ENCODE measurements at regions not wholly inside any gene's neighbourhood (a gene's known extent, or its start where the extent isn't known, plus 50 kb on each side); places are given as distances from the start of the nearest gene placed in this dataset.

DNA sequence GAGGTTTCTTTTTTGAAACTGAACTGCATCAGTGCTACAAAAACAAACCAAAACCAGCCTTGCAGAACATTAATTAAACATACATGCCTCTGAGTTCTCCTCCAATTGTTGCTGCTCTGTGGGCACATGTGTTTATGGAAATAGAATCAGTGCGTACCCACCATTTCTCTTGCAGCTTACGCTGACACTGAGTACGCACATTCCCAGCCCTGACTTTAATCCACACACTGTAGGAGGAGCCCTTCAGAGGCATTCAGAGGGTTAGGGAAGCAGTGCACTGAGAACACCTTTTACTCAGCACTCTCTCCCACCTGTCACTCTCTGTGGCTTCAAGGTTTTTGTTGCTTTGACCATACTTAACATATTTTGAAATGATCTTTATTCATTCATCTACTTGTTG lies 250.5 kb upstream of the PWP1 start:
- TF ChIP-seq, protein P1, sequence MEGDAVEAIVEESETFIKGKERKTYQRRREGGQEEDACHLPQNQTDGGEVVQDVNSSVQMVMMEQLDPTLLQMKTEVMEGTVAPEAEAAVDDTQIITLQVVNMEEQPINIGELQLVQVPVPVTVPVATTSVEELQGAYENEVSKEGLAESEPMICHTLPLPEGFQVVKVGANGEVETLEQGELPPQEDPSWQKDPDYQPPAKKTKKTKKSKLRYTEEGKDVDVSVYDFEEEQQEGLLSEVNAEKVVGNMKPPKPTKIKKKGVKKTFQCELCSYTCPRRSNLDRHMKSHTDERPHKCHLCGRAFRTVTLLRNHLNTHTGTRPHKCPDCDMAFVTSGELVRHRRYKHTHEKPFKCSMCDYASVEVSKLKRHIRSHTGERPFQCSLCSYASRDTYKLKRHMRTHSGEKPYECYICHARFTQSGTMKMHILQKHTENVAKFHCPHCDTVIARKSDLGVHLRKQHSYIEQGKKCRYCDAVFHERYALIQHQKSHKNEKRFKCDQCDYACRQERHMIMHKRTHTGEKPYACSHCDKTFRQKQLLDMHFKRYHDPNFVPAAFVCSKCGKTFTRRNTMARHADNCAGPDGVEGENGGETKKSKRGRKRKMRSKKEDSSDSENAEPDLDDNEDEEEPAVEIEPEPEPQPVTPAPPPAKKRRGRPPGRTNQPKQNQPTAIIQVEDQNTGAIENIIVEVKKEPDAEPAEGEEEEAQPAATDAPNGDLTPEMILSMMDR (IDR thresholded peaks at IDR 0.05; ENCODE audit: insufficient read depth, missing control alignments), result no peak
- FAIRE-seq, result no peak
- DNase-seq (ENCODE audit: insufficient read length, low spot score), result no peak

DNA sequence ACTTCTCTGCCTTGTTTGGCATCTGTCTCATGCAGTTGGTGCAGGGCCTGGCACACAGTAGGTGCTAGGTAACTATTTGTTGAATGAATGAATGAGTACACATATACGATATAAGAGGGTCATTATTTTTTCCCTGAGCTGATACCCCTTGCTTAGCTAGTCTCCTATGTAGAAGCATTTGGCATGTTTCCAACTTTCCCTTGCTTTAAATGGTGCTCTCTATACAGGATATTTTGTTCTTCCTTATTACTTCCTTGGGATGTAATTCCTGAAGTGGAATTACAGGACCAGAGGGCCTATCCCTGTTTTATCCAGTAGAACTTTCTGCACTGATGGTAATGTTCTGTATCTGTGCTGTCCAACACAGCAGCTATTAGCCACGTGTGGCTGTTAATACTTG lies 250.1 kb upstream of the PWP1 start:
- FAIRE-seq (no peak), DNase-seq (ENCODE audit: insufficient read length, low spot score) (no peak)
- TF ChIP-seq, protein P1 (IDR thresholded peaks at IDR 0.05; ENCODE audit: insufficient read depth, missing control alignments), result no peak

DNA sequence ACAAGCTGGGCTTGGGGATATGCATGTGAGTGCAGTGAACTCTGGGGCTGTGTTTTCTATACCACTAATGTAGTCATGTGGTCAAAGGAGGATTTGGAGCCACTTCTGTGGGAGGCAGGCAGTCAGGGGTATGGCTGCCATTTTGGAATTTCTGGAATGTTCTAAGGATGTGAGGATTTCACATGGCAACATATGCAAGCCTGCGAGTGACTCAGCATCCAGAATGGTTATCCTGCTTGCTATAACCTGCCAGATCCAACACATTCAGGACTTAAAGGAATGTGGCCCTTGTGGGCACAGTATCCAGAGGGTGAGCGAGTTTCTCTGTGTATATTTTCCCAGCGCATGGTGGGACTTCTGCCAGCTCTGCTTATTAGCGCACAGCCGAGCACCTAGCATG lies 249.2 kb upstream of the PWP1 start:
- no peak for DNase-seq (ENCODE audit: insufficient read length, low spot score)
- no peak for FAIRE-seq
- TF ChIP-seq, protein P1 (IDR thresholded peaks at IDR 0.05; ENCODE audit: insufficient read depth, missing control alignments), result no peak

DNA sequence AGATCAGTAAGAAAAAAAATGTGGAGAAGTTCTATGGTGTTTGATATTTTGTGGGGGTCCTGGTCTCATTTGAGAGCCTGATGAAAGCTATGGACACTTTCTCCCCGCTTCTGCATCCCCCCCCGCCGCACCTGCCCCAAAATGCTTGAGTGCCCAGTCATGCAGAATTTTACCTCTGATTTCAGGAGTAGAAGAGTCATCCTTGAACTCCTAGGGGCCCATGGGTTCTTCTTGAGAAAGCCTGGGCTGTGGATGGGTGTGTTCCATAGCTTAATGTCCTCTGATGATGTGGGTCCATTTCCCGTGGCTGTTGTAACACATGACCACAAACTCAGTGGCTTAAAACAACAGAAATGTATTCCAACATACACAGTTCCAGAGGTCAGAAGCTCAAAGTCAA lies 248.8 kb upstream of the PWP1 start:
- DNase-seq (ENCODE audit: insufficient read length, low spot score) (no peak), FAIRE-seq (no peak)
- TF ChIP-seq, protein P1 (IDR thresholded peaks at IDR 0.05; ENCODE audit: insufficient read depth, missing control alignments), result no peak

DNA sequence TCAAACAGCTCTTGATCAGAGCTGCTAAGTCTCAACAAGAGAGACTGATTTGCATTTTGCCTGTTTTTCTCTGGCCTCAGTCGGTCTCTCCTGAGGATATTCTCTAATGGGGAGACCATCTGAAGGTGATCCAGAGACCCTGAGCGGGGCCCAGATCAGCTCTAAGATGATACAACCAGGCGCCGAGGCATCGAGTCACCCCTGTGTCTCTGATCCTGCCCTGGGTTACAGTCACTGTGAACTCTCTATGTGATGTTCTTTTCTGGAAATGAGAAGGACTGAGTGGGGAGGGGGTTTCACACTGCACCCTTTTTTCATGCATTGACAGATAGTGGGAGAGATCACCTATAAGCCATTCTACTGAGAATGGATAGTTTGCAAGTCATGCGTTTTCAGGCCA lies 247.6 kb upstream of the PWP1 start:
- TF ChIP-seq, protein P1 (IDR thresholded peaks at IDR 0.05; ENCODE audit: insufficient read depth, missing control alignments), result no peak
- FAIRE-seq, result no peak
- DNase-seq (ENCODE audit: insufficient read length, low spot score), result no peak

DNA sequence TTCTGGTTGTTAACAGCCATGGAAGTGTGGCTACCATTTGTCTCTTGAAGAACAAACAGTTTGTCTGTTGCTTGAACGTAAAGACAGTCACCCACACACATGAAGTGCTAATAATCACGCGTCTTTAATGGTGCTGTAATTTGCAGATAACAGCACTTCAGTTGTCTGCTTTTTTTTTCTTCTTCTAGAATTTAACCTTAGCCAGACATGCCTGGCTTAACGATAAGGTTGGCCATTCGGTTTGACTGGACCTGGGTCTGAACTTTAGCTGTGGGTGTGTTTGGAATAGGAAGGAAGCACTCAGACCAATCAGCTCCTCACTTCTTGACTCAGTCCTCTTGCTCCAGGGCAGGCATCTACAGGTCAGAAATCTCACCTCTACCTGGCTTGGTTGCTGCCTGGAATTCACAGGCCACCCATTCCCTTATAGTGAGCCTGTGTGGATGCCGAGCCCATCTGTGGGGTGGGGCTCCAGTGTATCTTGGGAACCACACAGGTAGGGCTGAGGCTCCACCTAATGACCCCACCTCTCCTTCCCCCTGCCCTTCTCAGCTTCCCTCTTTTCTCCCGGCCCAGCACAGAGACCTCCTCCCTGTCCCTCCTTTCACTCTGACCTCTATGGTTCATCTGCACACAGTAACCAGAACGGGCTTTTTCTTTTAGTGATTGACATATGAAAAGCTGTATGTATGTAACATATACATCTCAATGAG lies 246.4 kb upstream of the PWP1 start:
- DNase-seq (ENCODE audit: insufficient read length, low spot score) (no peak), FAIRE-seq (no peak)
- TF ChIP-seq, protein P1 (IDR thresholded peaks at IDR 0.05; ENCODE audit: insufficient read depth, missing control alignments), result no peak

DNA sequence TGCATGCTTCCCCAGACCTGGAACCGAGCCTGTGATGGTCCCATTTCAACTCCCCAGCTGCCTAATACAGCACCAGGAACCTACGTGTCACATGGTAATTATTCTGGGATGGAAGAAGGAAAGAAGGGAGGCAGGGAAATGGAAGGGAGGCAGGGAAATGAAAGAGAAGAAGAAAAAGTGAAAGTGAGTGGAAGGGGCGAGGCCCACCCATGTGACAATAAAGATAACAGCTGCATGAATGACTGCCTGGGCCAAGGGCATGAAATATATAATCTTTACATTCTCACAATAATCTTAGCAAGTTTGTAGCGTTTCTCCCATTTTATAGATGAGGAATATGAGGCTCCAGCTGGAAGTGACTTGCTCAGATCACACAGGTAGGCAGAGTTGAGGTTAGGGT lies 245.0 kb upstream of the PWP1 start:
- FAIRE-seq (no peak), DNase-seq (ENCODE audit: insufficient read length, low spot score) (no peak)
- TF ChIP-seq, protein P1 (IDR thresholded peaks at IDR 0.05; ENCODE audit: insufficient read depth, missing control alignments), result no peak
